GM21723 (cell line): ENCODE measurements at regions not wholly inside any gene's neighbourhood (a gene's known extent, or its start where the extent isn't known, plus 50 kb on each side); places are given as distances from the start of the nearest gene placed in this dataset.

Source experiments
- ATAC-seq: cut with Tn5 transposase; IDR thresholded peaks from one replicate; pipeline ENCODE4 v1.9.1; 2021; ENCODE audit warnings: mild to moderate bottlenecking, moderate library complexity; ENCODE audit not compliant: unreplicated experiment

GRCh38 chr10:3692387-3692999, 92.5 kb downstream of the KLF6 start:
- no peak for ATAC-seq

GRCh38 chr10:3691482-3691881, 93.5 kb downstream of the KLF6 start:
- ATAC-seq = no peak

GRCh38 chr10:3689871-3690510, 95.0 kb downstream of the KLF6 start:
- no peak for ATAC-seq

GRCh38 chr10:3687510-3688081, 97.4 kb downstream of the KLF6 start:
- ATAC-seq = no peak

GRCh38 chr10:3685384-3685783, 99.6 kb downstream of the KLF6 start:
- no peak for ATAC-seq

- ATAC-seq = no peak
Observed at GRCh38 chr10:3684891-3685290, 100.1 kb downstream of the KLF6 start.

- no peak for ATAC-seq
Observed at GRCh38 chr10:3683560-3683959, 101.4 kb downstream of the KLF6 start.

GRCh38 chr10:3682745-3683144, 102.3 kb downstream of the KLF6 start:
- no peak for ATAC-seq

- no peak for ATAC-seq
Observed at GRCh38 chr10:3681642-3682554, 103.1 kb downstream of the KLF6 start.

- no peak for ATAC-seq
Observed at GRCh38 chr10:3679950-3680629, 104.9 kb downstream of the KLF6 start.

- no peak for ATAC-seq
Observed at GRCh38 chr10:3678629-3679227, 106.3 kb downstream of the KLF6 start.

- ATAC-seq = no peak
Observed at GRCh38 chr10:3676564-3676963, 108.4 kb downstream of the KLF6 start.

- no peak for ATAC-seq
Observed at GRCh38 chr10:3672220-3672619, 112.8 kb downstream of the KLF6 start.

GRCh38 chr10:3671386-3671955, 113.5 kb downstream of the KLF6 start:
- ATAC-seq = no peak

- no peak for ATAC-seq
Observed at GRCh38 chr10:3668966-3669330, 116.1 kb downstream of the KLF6 start.

- no peak for ATAC-seq
Observed at GRCh38 chr10:3668276-3668965, 116.6 kb downstream of the KLF6 start.

- no peak for ATAC-seq
Observed at GRCh38 chr10:3666525-3667302, 118.3 kb downstream of the KLF6 start.

- no peak for ATAC-seq
Observed at GRCh38 chr10:3665316-3665908, 119.6 kb downstream of the KLF6 start.

- ATAC-seq = no peak
Observed at GRCh38 chr10:3662775-3663174, 122.2 kb downstream of the KLF6 start.
